ENCODE measurements at regions not wholly inside any gene's neighbourhood (a gene's known extent, or its start where the extent isn't known, plus 50 kb on each side); places are given as distances from the start of the nearest gene placed in this dataset.

DNA sequence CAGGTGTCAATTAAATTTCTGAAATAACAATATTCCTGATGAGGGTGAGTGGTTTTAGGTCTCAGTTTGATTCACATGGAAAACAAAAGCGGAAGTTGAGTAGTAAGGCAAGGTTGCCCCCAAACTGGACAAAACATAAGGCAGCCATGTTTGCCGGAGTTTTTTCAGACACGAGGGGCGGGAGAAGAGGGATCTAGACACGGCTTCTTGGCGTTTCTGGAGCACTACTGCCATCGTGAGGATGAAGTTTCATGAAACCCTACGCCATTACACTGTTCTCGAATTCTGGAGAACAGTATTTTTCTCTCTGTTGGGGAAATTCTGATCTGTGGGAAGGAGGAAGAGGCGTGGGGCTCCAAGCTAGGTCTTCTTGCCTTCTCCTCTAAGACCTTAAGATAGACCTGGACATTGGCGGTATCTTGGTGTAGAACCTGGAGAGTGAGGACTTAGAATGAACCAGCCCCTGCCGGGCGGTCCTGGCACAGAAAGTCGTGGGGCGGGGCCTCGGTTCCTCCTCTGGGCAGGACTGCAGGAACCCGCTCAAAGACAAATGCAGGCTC is 160.3 kb downstream of the OR13H1 start (continued):
- TF ChIP-seq, protein P1, sequence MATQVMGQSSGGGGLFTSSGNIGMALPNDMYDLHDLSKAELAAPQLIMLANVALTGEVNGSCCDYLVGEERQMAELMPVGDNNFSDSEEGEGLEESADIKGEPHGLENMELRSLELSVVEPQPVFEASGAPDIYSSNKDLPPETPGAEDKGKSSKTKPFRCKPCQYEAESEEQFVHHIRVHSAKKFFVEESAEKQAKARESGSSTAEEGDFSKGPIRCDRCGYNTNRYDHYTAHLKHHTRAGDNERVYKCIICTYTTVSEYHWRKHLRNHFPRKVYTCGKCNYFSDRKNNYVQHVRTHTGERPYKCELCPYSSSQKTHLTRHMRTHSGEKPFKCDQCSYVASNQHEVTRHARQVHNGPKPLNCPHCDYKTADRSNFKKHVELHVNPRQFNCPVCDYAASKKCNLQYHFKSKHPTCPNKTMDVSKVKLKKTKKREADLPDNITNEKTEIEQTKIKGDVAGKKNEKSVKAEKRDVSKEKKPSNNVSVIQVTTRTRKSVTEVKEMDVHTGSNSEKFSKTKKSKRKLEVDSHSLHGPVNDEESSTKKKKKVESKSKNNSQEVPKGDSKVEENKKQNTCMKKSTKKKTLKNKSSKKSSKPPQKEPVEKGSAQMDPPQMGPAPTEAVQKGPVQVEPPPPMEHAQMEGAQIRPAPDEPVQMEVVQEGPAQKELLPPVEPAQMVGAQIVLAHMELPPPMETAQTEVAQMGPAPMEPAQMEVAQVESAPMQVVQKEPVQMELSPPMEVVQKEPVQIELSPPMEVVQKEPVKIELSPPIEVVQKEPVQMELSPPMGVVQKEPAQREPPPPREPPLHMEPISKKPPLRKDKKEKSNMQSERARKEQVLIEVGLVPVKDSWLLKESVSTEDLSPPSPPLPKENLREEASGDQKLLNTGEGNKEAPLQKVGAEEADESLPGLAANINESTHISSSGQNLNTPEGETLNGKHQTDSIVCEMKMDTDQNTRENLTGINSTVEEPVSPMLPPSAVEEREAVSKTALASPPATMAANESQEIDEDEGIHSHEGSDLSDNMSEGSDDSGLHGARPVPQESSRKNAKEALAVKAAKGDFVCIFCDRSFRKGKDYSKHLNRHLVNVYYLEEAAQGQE (IDR thresholded peaks at IDR 0.05; ENCODE audit: low read depth, low read length) = no peak
- TF ChIP-seq, protein P2, sequence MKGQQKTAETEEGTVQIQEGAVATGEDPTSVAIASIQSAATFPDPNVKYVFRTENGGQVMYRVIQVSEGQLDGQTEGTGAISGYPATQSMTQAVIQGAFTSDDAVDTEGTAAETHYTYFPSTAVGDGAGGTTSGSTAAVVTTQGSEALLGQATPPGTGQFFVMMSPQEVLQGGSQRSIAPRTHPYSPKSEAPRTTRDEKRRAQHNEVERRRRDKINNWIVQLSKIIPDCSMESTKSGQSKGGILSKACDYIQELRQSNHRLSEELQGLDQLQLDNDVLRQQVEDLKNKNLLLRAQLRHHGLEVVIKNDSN (IDR thresholded peaks at IDR 0.05; ENCODE audit: borderline replicate concordance, low read depth) = no peak
- no peak for TF ChIP-seq SMC3 (IDR thresholded peaks at IDR 0.05; ENCODE audit: low read depth, low read length)
- 0 out of 2 replicates have a peak, but pooled peaks have one; percentile 18 for TF ChIP-seq RXRA (IDR thresholded peaks at IDR 0.05; ENCODE audit: borderline replicate concordance, low read depth)
- TF ChIP-seq, protein P3, sequence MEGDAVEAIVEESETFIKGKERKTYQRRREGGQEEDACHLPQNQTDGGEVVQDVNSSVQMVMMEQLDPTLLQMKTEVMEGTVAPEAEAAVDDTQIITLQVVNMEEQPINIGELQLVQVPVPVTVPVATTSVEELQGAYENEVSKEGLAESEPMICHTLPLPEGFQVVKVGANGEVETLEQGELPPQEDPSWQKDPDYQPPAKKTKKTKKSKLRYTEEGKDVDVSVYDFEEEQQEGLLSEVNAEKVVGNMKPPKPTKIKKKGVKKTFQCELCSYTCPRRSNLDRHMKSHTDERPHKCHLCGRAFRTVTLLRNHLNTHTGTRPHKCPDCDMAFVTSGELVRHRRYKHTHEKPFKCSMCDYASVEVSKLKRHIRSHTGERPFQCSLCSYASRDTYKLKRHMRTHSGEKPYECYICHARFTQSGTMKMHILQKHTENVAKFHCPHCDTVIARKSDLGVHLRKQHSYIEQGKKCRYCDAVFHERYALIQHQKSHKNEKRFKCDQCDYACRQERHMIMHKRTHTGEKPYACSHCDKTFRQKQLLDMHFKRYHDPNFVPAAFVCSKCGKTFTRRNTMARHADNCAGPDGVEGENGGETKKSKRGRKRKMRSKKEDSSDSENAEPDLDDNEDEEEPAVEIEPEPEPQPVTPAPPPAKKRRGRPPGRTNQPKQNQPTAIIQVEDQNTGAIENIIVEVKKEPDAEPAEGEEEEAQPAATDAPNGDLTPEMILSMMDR (IDR thresholded peaks at IDR 0.05) = peak; percentile 68
- TF ChIP-seq, protein P4, sequence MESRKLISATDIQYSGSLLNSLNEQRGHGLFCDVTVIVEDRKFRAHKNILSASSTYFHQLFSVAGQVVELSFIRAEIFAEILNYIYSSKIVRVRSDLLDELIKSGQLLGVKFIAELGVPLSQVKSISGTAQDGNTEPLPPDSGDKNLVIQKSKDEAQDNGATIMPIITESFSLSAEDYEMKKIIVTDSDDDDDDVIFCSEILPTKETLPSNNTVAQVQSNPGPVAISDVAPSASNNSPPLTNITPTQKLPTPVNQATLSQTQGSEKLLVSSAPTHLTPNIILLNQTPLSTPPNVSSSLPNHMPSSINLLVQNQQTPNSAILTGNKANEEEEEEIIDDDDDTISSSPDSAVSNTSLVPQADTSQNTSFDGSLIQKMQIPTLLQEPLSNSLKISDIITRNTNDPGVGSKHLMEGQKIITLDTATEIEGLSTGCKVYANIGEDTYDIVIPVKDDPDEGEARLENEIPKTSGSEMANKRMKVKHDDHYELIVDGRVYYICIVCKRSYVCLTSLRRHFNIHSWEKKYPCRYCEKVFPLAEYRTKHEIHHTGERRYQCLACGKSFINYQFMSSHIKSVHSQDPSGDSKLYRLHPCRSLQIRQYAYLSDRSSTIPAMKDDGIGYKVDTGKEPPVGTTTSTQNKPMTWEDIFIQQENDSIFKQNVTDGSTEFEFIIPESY (IDR thresholded peaks at IDR 0.05; ENCODE audit: borderline replicate concordance, low read depth) = peak; percentile 86

DNA sequence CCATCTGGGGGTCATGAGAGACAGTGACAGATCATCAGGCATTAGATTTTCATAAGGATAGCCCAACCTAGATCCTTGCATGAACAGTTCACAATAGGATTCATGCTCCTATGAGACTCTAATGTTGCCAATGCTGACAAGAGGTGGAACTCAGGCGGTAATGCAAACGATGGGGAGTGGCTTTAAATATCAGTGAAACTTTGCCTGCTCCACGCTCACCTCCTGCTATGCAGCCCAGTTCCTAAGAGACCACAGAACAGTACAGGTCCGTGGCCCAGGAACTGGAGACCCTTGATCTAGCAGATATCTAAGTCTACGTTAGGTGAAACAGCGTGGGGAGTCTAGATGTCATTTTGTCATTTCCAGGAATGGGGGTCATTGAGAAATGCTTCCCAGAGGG is 165.7 kb downstream of the OR13H1 start:
- POLR2A ChIA-PET = no interaction called here
- 67% methylated on average over 4 of the region's 6 CpGs for WGBS (ENCODE audit: low lambda C conversion rate)
- no peak for DNase-seq
- no peaks in the 10 kb centered on the region for H3K79me2 ChIP-seq (ENCODE audit: insufficient read depth)
- H3F3A ChIP-seq (replicated peaks; ENCODE audit: insufficient read depth) = no peaks in the 10 kb centered on the region
- no peak overlapping the region for H3K9ac ChIP-seq
- no peaks in the 10 kb centered on the region for H3K9me2 ChIP-seq
- no peaks in the 10 kb centered on the region for H3K4me1 ChIP-seq (ENCODE audit: control insufficient read depth in 1 of 2, insufficient read depth in 2 of 2, low read depth in 1 of 2, low read length in 1 of 2)
- CTCF ChIA-PET = interaction anchor here (1.0 to 2.7 kb wide), 3 partner anchors 38 to 73 kb away, joined by 3 to 9 read pairs (median 6); no protein-coding TSS in a partner anchor
- H3K27ac ChIP-seq (ENCODE audit: low read depth in 2 of 2, low read length in 1 of 2) = no peak overlapping the region
- no peak overlapping the region for H3K4me2 ChIP-seq
- H3K36me3 ChIP-seq (replicated peaks in 1 of 2; ENCODE audit: control insufficient read depth in 1 of 2, insufficient read depth in 2 of 2, low read length in 1 of 2) = no peaks in the 10 kb centered on the region
- no peaks in the 10 kb centered on the region for H3K9me3 ChIP-seq
- H4K20me1 ChIP-seq (ENCODE audit: insufficient read depth) = no peaks in the 10 kb centered on the region
- no peak overlapping the region for H2AFZ ChIP-seq (ENCODE audit: low read depth)
- H3K27me3 ChIP-seq (ENCODE audit: insufficient read depth) = no peaks in the 10 kb centered on the region
- H3K4me3 ChIP-seq (ENCODE audit: low read depth in 2 of 2, low read length in 1 of 2) = no peak overlapping the region
- TF ChIP-seq TCF12 (IDR thresholded peaks at IDR 0.05) (no peak), SMC3 (IDR thresholded peaks at IDR 0.05; ENCODE audit: low read depth, low read length) (no peak), TEAD4 (IDR thresholded peaks at IDR 0.05; ENCODE audit: borderline replicate concordance, insufficient read depth) (no peak), POLR2AphosphoS5 (IDR thresholded peaks at IDR 0.05; ENCODE audit: low read depth, low read length) (no peak), NFIC (IDR thresholded peaks at IDR 0.05; ENCODE audit: borderline replicate concordance) (no peak), GABPA (IDR thresholded peaks at IDR 0.05; ENCODE audit: low read depth) (no peak), RAD21 (IDR thresholded peaks at IDR 0.05; ENCODE audit: low read length) (no peak), RXRA (IDR thresholded peaks at IDR 0.05; ENCODE audit: borderline replicate concordance, low read depth) (no peak)
- TF ChIP-seq, protein P3 (IDR thresholded peaks at IDR 0.05) = no peak
- TF ChIP-seq, protein P4 (IDR thresholded peaks at IDR 0.05; ENCODE audit: borderline replicate concordance, low read depth) = no peak
- TF ChIP-seq, protein P2 (IDR thresholded peaks at IDR 0.05; ENCODE audit: borderline replicate concordance, low read depth) = no peak
- TF ChIP-seq, protein P5, sequence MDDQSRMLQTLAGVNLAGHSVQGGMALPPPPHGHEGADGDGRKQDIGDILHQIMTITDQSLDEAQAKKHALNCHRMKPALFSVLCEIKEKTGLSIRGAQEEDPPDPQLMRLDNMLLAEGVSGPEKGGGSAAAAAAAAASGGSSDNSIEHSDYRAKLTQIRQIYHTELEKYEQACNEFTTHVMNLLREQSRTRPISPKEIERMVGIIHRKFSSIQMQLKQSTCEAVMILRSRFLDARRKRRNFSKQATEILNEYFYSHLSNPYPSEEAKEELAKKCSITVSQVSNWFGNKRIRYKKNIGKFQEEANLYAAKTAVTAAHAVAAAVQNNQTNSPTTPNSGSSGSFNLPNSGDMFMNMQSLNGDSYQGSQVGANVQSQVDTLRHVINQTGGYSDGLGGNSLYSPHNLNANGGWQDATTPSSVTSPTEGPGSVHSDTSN (IDR thresholded peaks at IDR 0.05) = no peak

Measured in SK-N-SH (cell line).